Thyroid gland (tissue), 4 donors: ENCODE measurements at regions not wholly inside any gene's neighbourhood (a gene's known extent, or its start where the extent isn't known, plus 50 kb on each side); places are given as distances from the start of the nearest gene placed in this dataset.

ENCODE experiments used
- POLR2A ChIP-seq, 2 donors: fragments of 450-650 bp; IDR thresholded peaks; one replicate each; pipeline ENCODE4 v1.6.1; 2017; ENCODE audit warnings: antibody characterized with exemption in 2 of 2, mild to moderate bottlenecking in 2 of 2, moderate library complexity in 1 of 2
- TF ChIP-seq, protein P1 (sequence below), 6 experiments: fragments of 200-600 bp in 3 of 6; fragments of 450-650 bp in 3 of 6; sonication (generic) in 3 of 6; IDR thresholded peaks; one replicate each; pipeline ENCODE4 v1.5.1; 2016 to 2019; ENCODE audit warnings: antibody characterized with exemption in 6 of 6, mild to moderate bottlenecking in 2 of 6, inconsistent platforms in 1 of 6, moderate library complexity in 1 of 6

- TF ChIP-seq, protein P1, sequence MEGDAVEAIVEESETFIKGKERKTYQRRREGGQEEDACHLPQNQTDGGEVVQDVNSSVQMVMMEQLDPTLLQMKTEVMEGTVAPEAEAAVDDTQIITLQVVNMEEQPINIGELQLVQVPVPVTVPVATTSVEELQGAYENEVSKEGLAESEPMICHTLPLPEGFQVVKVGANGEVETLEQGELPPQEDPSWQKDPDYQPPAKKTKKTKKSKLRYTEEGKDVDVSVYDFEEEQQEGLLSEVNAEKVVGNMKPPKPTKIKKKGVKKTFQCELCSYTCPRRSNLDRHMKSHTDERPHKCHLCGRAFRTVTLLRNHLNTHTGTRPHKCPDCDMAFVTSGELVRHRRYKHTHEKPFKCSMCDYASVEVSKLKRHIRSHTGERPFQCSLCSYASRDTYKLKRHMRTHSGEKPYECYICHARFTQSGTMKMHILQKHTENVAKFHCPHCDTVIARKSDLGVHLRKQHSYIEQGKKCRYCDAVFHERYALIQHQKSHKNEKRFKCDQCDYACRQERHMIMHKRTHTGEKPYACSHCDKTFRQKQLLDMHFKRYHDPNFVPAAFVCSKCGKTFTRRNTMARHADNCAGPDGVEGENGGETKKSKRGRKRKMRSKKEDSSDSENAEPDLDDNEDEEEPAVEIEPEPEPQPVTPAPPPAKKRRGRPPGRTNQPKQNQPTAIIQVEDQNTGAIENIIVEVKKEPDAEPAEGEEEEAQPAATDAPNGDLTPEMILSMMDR (IDR thresholded peaks at IDR 0.05): no peak
- TF ChIP-seq POLR2A (IDR thresholded peaks at IDR 0.05): no peak
Observed at GRCh38 chr2:150276737-150277136, 210.7 kb downstream of the RND3 start.
